Immature natural killer cell (primary cell): ENCODE measurements at regions not wholly inside any gene's neighbourhood (a gene's known extent, or its start where the extent isn't known, plus 50 kb on each side); places are given as distances from the start of the nearest gene placed in this dataset.

Source experiments
- DNase-seq, 3 donors: peaks; one replicate each; pipeline ENCODE4 v3.0.0; 2022; ENCODE audit warnings: mixed read lengths in 1 of 3
- H3K27ac Mint-ChIP-seq, 6 donors: one replicate each; pipeline ENCODE4 v1.8.0; 2020; ENCODE audit warnings: mixed read lengths in 6 of 6, mild to moderate bottlenecking in 5 of 6, inconsistent platforms in 4 of 6, moderate library complexity in 3 of 6
- H3K27me3 Mint-ChIP-seq, 3 donors: one replicate each; pipeline ENCODE4 v1.8.0; 2020 to 2021; ENCODE audit warnings: low read depth in 3 of 3, mild to moderate bottlenecking in 3 of 3, mixed read lengths in 3 of 3, moderate library complexity in 3 of 3, inconsistent platforms in 1 of 3
- H3K36me3 Mint-ChIP-seq, 3 donors: one replicate each; pipeline ENCODE4 v1.8.0; 2020; ENCODE audit warnings: mixed read lengths in 3 of 3, inconsistent platforms in 2 of 3, mild to moderate bottlenecking in 2 of 3
- H3K4me1 Mint-ChIP-seq, 2 donors: one replicate each; pipeline ENCODE4 v1.8.0; 2020; ENCODE audit warnings: inconsistent platforms in 2 of 2, mild to moderate bottlenecking in 2 of 2, mixed read lengths in 2 of 2, moderate library complexity in 1 of 2
- H3K4me3 Mint-ChIP-seq, 5 donors: one replicate each; pipeline ENCODE4 v1.8.0; 2020; ENCODE audit warnings: mild to moderate bottlenecking in 5 of 5, mixed read lengths in 5 of 5, inconsistent platforms in 3 of 5, moderate library complexity in 3 of 5
- H3K9me3 Mint-ChIP-seq, 6 donors: one replicate each; pipeline ENCODE4 v1.8.0; 2020; ENCODE audit warnings: mild to moderate bottlenecking in 6 of 6, mixed read lengths in 6 of 6, inconsistent platforms in 4 of 6, moderate library complexity in 3 of 6

DNA sequence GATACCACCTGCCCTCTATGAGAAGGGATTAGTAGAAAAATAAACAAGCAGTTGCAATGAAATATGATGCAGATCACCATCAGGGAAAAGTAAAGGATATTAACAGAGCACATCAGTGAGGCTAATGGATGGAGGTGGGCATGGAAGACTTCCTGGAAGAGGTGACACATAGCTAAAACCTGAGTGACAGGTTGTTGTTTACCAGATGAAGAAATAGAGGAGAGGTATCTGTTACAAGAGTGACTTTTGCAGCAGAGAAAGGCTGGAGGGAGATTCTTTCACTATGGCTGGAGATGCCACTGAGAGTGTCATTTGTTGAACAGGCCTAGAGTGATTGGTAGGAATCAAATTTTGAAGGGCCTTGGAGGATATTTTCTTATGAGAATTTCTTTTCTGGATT is 646.2 kb downstream of the GATA3 start:
- H3K9me3 Mint-ChIP-seq = peaks cover 0 to 3% (median 0%) of the 10 kb centered on the region in 6 donors
- peaks cover 0 to 5% (median 3%) of the 10 kb centered on the region in 3 donors for H3K27me3 Mint-ChIP-seq
- no peaks in the 10 kb centered on the region for H3K4me1 Mint-ChIP-seq
- no peak overlapping the region for H3K4me3 Mint-ChIP-seq
- H3K27ac Mint-ChIP-seq = no peak overlapping the region
- H3K36me3 Mint-ChIP-seq = no peaks in the 10 kb centered on the region
- no peak for DNase-seq

GRCh38 chr10:8702181-8702580 is 647.7 kb downstream of the GATA3 start:
- no peak for DNase-seq
- no peaks in the 10 kb centered on the region for H3K4me1 Mint-ChIP-seq
- H3K27me3 Mint-ChIP-seq = peaks cover 0 to 3% (median 2%) of the 10 kb centered on the region in 3 donors
- no peak overlapping the region for H3K4me3 Mint-ChIP-seq
- H3K9me3 Mint-ChIP-seq = peaks cover 0 to 3% (median 0%) of the 10 kb centered on the region in 6 donors
- no peaks in the 10 kb centered on the region for H3K36me3 Mint-ChIP-seq
- H3K27ac Mint-ChIP-seq = no peak overlapping the region

DNA sequence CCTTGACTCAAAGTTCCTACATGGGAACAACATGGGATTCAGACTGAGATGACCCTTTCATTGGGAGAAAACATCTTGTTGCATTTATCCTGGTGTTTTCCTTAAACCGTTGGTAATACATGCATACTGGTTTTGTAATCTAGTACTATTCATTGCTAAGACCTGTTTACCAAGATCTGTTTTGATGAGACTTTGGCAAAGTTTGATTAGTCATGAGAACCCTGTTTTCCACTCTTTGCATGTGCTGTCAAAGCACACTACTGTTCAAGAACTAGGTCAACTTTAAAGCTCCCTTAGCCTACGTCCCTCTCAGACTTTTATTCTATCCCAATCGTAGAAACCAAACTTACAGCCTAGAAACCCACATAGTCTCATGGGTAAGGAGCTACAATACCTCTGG is 650.9 kb downstream of the GATA3 start:
- Mint-ChIP-seq H3K27me3 (peaks cover 0 to 7% (median 2%) of the 10 kb centered on the region in 3 donors), H3K4me1 (no peaks in the 10 kb centered on the region), H3K36me3 (no peaks in the 10 kb centered on the region), H3K4me3 (no peak overlapping the region), H3K27ac (no peak overlapping the region), H3K9me3 (peaks cover 0 to 3% (median 0%) of the 10 kb centered on the region in 6 donors)
- no peak for DNase-seq

- Mint-ChIP-seq H3K36me3 (no peaks in the 10 kb centered on the region), H3K9me3 (peaks cover 0 to 2% (median 0%) of the 10 kb centered on the region in 6 donors), H3K4me1 (no peaks in the 10 kb centered on the region), H3K4me3 (no peak overlapping the region), H3K27me3 (peaks cover 0 to 7% (median 1%) of the 10 kb centered on the region in 3 donors), H3K27ac (no peak overlapping the region)
- no peak for DNase-seq
Observed at GRCh38 chr10:8712656-8713055, 658.2 kb downstream of the GATA3 start.

DNA sequence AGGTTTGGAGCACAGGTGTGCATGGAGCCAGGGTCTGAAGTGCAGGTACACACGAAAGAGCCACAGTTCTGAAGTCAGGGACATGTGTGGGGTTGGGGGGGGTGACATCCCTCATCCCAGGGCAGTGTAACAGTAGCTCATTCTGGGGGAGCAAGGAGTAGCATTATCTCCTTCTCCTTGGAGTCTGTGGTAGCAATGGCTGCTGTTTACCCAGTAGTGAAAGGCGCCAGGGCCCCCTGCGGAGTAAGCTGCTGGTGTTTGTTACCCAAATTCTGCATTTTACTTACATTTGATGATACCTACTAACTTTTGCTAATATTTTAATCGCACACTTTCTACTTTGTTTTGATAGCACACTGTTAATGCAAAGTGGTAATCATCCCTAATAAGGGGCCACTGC is 665.5 kb downstream of the GATA3 start:
- no peaks in the 10 kb centered on the region for H3K4me1 Mint-ChIP-seq
- no peak overlapping the region for H3K27ac Mint-ChIP-seq
- no peak for DNase-seq
- no peak overlapping the region for H3K4me3 Mint-ChIP-seq
- H3K27me3 Mint-ChIP-seq = peaks cover 0 to 3% (median 0%) of the 10 kb centered on the region in 3 donors
- peaks cover 0 to 12% (median 0%) of the 10 kb centered on the region in 3 donors for H3K36me3 Mint-ChIP-seq
- peaks cover 11 to 29% (median 16%) of the 10 kb centered on the region in 6 donors for H3K9me3 Mint-ChIP-seq

GRCh38 chr10:8721650-8722049 is 667.2 kb downstream of the GATA3 start:
- H3K9me3 Mint-ChIP-seq = peaks cover 11 to 29% (median 16%) of the 10 kb centered on the region in 6 donors
- DNase-seq = no peak
- H3K4me3 Mint-ChIP-seq = no peak overlapping the region
- H3K4me1 Mint-ChIP-seq = no peaks in the 10 kb centered on the region
- peaks cover 0 to 5% (median 2%) of the 10 kb centered on the region in 3 donors for H3K27me3 Mint-ChIP-seq
- peaks cover 0 to 12% (median 0%) of the 10 kb centered on the region in 3 donors for H3K36me3 Mint-ChIP-seq
- no peak overlapping the region for H3K27ac Mint-ChIP-seq

GRCh38 chr10:8722835-8723234 is 668.3 kb downstream of the GATA3 start:
- Mint-ChIP-seq H3K27ac (no peak overlapping the region), H3K4me3 (no peak overlapping the region)

GRCh38 chr10:8725343-8725742 is 670.9 kb downstream of the GATA3 start:
- Mint-ChIP-seq H3K4me3 (no peak overlapping the region), H3K9me3 (peaks cover 1 to 12% (median 4%) of the 10 kb centered on the region in 6 donors), H3K4me1 (no peaks in the 10 kb centered on the region), H3K27ac (no peak overlapping the region), H3K36me3 (peaks cover 0 to 4% (median 0%) of the 10 kb centered on the region in 3 donors), H3K27me3 (peaks cover 0 to 14% (median 2%) of the 10 kb centered on the region in 3 donors)
- DNase-seq = no peak

More at GRCh38 chr10:8722835-8723234, 668.3 kb downstream of the GATA3 start:
- no peak for DNase-seq
- Mint-ChIP-seq H3K27me3 (peaks cover 0 to 9% (median 3%) of the 10 kb centered on the region in 3 donors), H3K9me3 (peaks cover 11 to 29% (median 16%) of the 10 kb centered on the region in 6 donors), H3K4me1 (no peaks in the 10 kb centered on the region), H3K36me3 (peaks cover 0 to 12% (median 0%) of the 10 kb centered on the region in 3 donors)

GRCh38 chr10:8726084-8726778 is 671.7 kb downstream of the GATA3 start:
- Mint-ChIP-seq H3K9me3 (peaks cover 1 to 11% (median 4%) of the 10 kb centered on the region in 6 donors), H3K27me3 (peaks cover 0 to 14% (median 2%) of the 10 kb centered on the region in 3 donors), H3K4me3 (no peak overlapping the region), H3K27ac (no peak overlapping the region), H3K4me1 (no peaks in the 10 kb centered on the region), H3K36me3 (peaks cover 0 to 4% (median 0%) of the 10 kb centered on the region in 3 donors)
- DNase-seq = no peak

- H3K36me3 Mint-ChIP-seq = peaks cover 0 to 4% (median 0%) of the 10 kb centered on the region in 3 donors
- H3K4me3 Mint-ChIP-seq = no peak overlapping the region
- H3K9me3 Mint-ChIP-seq = peaks cover 1 to 6% (median 4%) of the 10 kb centered on the region in 6 donors
- H3K27me3 Mint-ChIP-seq = peaks cover 0 to 14% (median 2%) of the 10 kb centered on the region in 3 donors
- H3K4me1 Mint-ChIP-seq = no peaks in the 10 kb centered on the region
- H3K27ac Mint-ChIP-seq = no peak overlapping the region
- DNase-seq = no peak
Observed at GRCh38 chr10:8726779-8727084, 672.2 kb downstream of the GATA3 start.

DNA sequence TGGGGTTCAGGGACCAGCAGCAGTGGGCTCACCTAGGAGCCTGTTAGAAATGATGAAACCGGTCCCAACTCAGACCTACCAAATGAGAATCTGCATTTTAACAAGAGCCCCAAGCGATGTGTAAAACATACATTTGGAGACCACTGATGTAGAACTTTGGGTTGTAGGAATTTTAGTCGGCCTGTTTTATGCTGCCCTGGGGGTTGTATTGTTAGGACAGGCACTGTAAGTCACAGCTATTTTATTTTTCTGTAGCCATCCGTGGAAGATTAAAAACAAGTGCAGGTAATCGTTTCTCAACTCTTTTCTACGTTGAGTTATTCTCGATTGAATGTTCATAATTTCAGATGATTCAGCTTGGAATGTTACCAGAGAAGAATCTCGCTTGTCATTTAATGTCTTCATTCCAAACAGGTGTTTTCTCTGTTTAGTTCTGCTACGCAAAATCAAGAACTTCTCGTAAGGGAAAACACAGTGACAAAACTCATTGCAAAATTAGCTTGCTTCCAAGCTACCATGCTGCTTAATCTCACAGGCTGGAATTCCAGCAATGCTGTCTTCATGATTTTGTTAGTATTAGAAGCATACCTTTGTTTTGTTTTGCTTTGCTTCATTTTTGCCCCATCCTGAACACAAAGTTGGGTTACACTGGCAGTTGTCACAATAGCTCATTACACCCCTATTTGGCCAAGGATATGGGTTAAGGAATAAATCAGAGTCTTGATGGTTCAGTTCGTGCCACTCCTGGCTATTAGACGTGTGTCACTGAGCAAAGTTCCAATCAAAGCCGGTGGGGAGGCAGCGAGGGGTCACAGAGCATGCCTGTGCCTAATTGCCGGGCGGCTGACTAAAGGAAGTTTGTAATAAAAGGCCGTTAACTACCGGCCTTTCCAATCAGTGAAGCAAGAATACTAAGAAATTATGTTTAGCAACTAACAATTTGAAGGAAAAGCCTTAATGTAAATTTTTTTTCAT is 676.9 kb downstream of the GATA3 start:
- H3K4me3 Mint-ChIP-seq = no peak overlapping the region
- no peak for DNase-seq

GRCh38 chr10:8738987-8739386 is 684.5 kb downstream of the GATA3 start:
- no peak for DNase-seq
- Mint-ChIP-seq H3K27ac (no peak overlapping the region), H3K36me3 (no peaks in the 10 kb centered on the region), H3K27me3 (peaks cover 2 to 7% (median 3%) of the 10 kb centered on the region in 3 donors), H3K4me1 (no peaks in the 10 kb centered on the region), H3K9me3 (peaks cover 0 to 2% (median 0%) of the 10 kb centered on the region in 6 donors), H3K4me3 (no peak overlapping the region)

More for the DNA sequence above, 676.9 kb downstream of the GATA3 start:
- H3K27me3 Mint-ChIP-seq = peaks cover 0 to 16% (median 3%) of the 10 kb centered on the region in 3 donors
- no peaks in the 10 kb centered on the region for H3K36me3 Mint-ChIP-seq
- no peak overlapping the region for H3K27ac Mint-ChIP-seq
- peaks cover 0 to 2% (median 0%) of the 10 kb centered on the region in 6 donors for H3K9me3 Mint-ChIP-seq
- no peaks in the 10 kb centered on the region for H3K4me1 Mint-ChIP-seq

DNA sequence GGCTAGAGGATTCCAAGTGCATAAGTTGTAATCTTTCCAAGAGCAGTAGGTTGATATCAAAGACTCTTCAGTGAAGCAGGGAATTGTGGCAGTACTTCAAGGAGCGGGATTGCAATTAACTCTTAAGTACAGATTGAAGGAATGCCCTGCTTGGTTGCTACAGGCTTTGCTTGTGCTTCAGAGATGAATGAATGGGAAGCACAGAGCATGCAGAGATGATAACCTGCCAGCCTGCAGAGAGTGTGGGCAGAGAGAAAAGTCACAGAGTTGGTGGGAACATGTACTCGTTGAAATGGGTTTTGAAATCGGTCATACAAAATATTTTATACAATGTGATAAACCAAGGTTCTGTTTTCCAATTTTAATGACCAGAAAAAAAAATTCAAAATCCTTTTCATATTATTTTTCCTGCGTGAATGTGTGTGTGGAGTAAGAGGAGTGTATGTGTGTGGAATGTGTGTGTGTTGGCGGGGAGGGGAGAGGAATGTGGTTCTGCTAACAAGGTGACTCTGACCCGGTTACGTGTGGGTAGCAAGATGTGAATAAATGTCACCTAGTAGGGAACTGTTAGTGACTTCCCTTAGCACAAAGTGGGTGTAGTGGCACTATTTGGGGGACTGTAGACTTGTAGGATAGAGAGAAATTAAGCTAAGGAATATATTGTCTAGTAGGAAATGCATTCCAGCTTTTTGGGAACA is 697.8 kb downstream of the GATA3 start:
- no peak overlapping the region for H3K27ac Mint-ChIP-seq
- H3K27me3 Mint-ChIP-seq = peaks cover 2 to 17% (median 3%) of the 10 kb centered on the region in 3 donors
- no peak for DNase-seq
- H3K9me3 Mint-ChIP-seq = peaks cover 0 to 6% (median 0%) of the 10 kb centered on the region in 6 donors
- no peaks in the 10 kb centered on the region for H3K4me1 Mint-ChIP-seq
- H3K36me3 Mint-ChIP-seq = no peaks in the 10 kb centered on the region
- no peak overlapping the region for H3K4me3 Mint-ChIP-seq
